Loucy (cell line): ENCODE measurements at regions not wholly inside any gene's neighbourhood (a gene's known extent, or its start where the extent isn't known, plus 50 kb on each side); places are given as distances from the start of the nearest gene placed in this dataset.

Experiments used
- CTCF ChIP-seq: fragments of 200-600 bp; sonication (generic); conservative IDR thresholded peaks from 2 replicates; pipeline ENCODE4 v1.5.1; 2014; ENCODE audit warnings: mild to moderate bottlenecking, antibody characterized with exemption, low read length
- EZH2phosphoT487 ChIP-seq: fragments of 200-600 bp; IDR thresholded peaks from 2 replicates; pipeline ENCODE4 v1.6.1; 2018; ENCODE audit warnings: antibody characterized with exemption, mild to moderate bottlenecking, moderate library complexity, borderline replicate concordance

- TF ChIP-seq CTCF (no peak), EZH2phosphoT487 (no peak)
Observed at GRCh38 chr7:106393564-106394251, 108.9 kb upstream of the NAMPT start.
